ENCODE measurements at regions not wholly inside any gene's neighbourhood (a gene's known extent, or its start where the extent isn't known, plus 50 kb on each side); places are given as distances from the start of the nearest gene placed in this dataset.
"Not testable (repeated sequence)": the region's sequence is repeated elsewhere in the genome, so short reads cannot be mapped to it uniquely, and the experiment has no call there.

DNA sequence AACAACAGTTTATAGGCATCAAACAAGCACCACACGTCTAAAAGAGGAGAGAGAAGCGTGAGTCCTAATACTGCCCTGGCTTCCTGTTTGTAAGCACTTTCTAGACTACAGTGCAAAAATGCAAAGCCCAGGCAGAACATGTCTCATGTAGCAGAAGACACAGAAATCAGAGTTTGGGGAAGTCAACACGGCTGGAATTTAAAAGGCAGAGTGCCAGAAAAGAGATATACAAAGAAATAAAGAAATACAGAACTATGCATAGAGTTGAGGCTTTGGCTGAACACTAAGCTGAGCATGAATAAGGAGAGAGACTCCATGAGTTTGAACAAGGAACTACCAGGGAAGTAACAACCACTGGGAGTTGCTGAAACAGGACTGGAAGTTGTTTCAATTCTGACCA, 566.6 kb upstream of the NR5A2 start:
- no peak for FAIRE-seq

DNA sequence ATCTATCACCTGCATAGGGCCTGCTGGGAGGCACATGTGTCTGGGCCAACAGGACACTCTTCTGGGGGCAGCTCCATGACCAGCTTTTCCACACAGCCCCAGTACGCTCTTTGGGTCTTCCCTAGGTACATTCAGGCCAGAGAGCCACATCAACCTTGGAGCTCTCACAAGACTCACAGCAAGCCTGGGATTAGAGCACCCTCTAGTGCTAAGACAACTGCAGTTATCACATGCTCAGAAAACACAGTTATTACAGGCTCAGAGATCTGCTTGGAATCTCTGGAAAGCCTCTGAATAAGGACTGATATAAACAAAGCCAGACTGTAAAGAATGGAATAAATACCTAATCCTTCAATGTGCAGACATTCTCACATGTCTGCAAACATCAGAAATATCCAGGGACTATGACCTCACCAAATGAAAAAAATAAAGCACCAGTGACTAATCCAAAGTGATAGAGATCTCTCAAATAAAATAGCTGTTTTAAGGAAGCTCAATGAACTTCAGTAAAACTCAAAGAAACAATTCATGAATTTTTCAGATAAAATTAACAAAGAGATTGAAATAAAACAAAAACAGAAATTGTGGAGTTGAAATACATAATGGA, 563.9 kb upstream of the NR5A2 start:
- FAIRE-seq = peak; percentile 31

DNA sequence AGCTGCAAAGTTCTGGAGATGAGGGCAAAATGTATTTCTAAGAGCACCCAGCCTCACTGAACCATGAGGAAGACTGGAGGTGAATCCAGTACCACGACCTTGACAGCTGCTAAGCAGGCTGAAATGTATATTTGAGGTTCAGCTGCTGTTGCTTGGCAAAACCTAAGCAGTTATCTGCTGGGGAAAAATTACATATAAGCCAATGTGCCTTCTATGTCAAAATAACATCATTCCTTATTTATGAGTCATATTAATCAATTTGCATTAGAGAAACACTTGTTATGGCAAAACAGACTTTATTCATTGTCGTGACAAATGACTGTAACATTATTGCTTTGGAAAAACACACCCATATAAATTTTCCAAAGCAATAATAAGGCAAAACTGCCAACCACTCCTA, 560.5 kb upstream of the NR5A2 start:
- FAIRE-seq = peak; percentile 31

DNA sequence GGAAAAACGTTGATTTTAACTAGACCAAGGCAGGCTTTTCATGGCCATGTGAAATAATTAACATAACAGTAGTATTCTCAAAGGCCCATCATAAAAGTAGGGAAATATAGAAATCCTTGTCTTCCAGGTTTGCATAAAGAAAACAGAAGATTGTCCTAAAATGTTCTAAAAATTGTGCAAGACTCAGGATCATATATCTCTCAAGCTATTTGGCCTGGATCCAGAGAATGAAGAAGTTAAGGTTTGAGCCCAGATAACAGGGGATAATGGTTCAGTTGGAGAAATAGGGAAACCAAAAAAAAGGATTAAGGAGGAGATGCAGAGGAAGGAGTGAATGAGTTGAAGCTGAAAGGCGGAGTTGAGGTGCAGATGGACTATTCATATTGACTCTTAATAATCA, 555.5 kb upstream of the NR5A2 start:
- FAIRE-seq = no peak

DNA sequence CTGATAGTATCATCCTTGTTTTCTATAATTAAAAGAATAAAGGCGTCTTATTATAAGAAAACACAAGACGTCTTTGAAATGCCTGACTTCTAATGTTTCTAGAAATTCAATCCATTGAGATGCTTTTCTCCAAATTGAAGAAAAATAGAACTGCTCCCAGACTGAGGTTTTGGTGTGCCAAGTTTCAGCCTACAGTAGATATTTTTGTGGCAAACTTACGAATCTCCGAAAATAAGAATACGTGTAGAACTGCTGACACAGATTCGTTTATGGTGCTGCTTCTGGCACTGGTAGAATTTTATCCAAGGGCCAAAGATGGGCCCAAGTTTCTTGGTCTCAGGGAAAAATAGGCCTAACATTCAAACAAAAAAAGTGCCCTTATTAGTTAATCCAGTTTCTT, 554.5 kb upstream of the NR5A2 start:
- no peak for FAIRE-seq

DNA sequence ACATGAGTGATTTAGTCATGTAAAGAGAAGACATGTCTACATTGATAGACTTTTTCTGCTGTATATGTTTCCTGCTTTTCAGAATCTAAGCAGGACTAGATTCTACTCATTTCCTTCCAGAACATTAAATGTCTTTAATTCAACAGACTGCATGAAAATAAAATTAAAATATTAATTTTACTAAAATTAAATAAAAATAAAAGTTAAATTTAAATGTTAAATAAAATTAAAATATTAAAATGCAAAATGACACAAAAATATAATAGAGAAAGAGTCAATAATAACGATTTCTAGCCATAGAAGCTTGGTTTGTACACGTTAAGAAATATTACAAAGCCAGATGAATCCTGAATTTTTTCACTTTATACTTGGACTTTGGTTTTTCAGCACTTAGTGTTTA, 552.8 kb upstream of the NR5A2 start:
- peak; percentile 39 for FAIRE-seq

DNA sequence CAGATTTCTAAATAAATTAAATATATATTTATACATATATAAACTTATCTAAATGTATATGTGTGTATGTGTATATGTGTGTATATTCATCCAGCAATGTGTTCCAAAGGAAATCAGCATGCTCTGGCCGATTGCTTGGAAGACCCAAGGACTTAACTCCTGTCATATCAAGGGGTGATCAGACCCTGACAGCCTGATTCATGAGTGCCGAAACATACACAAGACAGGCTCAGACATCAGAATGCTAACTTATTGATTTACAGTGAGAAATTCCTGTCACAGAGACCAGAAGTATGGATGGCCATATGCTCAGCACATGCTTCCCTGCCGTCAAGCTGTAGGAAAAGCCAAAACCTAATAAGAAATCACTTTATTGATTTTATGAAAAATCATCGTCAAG, 545.1 kb upstream of the NR5A2 start:
- no peak for FAIRE-seq

DNA sequence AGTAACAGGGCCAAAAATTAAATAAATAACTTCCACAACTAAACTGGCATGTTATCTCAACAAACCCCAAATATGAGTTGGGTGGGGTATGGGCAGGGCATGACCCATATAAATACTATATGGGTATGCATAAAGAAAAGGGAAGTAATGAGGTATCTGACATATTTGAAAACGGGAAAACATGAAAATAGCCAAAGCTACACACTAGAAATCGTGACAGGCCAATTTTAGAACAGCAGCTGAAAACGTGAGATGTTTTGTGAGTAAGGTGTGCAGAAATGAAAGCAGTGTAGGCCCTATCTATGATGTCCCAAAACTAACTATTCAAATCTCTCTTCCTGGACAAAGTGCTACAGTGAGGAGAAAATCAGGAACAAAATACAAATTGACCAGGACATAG, 537.9 kb upstream of the NR5A2 start:
- FAIRE-seq = no peak

DNA sequence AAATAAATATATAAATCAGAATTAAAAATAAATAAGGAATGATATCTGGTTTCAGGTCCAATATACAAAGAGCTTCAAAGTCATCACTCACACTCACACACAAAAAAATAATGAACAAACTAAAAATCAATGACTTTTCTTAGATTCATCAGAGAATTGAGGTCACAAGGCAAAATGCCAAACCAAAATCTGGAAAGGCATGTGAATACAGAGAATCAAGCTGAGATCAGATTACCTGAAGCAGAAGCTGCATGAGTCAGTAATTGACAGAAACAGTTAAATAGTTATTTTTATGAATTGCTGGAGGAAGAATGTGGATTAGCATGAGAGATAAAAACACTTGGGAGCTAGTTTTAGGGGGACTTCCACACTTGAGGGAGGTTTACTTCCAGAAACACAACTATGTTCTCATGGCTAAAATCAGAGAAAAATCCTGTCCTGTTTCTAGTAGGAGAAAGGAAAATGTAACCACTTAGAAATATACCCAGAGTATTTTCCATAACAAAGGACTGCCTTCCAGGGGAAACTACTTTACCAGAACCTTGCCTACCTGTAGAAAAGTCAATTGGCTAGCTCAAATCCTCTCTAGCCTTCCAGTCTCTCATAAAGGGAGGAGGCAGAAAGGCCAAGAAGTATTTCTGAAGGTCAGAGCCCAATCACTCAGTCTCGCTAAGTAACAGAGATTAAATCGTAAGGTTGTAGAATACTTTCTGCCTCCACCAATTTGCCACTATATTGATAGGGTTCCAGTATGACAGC, 536.6 kb upstream of the NR5A2 start:
- FAIRE-seq = no peak

DNA sequence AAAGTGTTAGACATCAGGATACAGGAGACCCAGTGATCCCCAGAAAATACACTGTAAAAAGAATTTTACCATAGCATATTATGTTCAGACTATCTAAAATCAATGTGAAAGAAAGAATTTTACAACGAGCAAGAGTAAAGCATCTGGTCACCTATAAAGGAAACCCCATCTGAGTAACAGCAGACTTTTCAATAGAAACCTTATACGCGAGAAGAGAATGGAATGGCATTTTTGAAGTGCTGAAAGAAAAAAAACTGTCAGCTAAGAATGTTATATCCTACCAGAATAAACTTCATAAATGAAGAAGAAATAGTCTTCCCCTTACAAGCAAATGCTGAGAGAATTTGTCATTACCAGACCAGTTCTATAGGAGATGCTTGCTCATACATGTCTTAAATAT, 532.1 kb upstream of the NR5A2 start:
- no peak for FAIRE-seq

DNA sequence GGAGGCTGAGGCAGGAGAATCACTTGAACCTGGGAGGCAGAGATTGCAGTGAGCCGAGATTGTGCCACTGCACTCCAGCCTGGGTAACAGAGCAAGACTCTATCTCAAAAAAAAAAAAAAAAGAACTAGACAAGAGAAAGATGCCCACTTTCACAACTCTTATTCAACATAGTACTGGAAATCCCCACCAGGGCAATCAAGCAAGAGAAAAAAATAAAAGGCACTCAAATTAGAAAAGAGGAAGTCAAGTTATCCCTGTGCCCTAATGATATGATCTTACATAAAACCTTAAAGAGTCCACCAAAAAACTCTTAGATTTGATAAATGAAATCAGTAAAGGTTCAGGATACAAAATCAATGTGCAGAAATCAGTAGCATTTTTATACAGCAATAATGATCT, 528.7 kb upstream of the NR5A2 start:
- not testable (repeated sequence) for FAIRE-seq

DNA sequence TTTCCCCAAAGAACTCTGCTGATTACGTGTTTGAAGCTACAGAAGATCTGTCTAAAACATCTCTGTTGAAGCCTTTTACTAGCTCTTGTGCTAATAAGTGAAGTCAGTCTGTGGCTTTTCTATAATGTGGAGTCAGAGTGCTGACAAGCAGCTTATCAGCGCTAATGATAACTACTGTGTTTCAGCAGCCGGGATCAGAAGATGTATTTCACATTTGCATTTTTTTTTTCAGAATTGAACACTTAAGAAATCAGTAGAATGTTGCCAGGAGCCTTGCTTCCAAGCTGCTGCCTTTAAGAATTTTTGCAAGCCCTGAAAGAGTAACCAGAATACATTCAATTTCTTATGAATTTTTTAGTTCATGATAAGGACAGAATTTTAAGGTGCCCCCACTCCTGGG, 519.4 kb upstream of the NR5A2 start:
- no peak for FAIRE-seq

DNA sequence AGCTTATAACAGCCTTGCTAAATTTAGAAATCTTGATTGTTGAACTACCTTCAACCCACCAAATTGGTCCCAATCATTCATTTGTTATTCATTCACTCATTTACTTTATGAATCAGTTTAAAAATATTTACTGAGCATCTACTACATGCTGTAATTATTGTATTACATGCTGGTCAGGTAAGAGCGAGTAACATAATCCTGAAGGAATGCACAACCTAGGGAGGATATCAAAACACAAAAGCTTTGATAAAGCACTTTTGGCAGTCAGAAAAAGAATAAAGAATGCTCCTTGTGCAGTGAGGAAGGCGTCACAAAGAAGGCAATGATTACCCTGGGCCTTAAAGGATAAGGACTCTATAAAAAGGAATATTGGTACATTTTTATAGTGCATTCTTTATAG, 518.9 kb upstream of the NR5A2 start:
- FAIRE-seq = no peak

DNA sequence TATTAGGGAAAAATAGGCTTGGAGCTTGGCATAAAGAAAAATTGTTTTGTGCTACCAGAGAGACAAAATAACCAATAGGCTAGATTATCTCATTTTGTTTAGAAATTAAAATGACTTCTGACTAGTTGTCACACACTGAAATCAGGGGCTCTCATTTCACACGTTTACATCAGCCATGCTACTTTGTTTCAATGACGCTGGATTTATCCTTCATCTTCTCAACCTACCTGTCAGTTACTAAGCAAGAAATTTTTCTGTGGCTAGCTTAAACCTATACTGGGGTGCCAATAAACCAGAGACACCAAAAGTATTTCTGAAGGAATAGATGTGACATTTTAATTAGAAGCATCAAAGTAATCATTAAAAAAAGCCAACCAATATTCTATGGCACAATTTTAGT, 518.1 kb upstream of the NR5A2 start:
- FAIRE-seq = no peak

DNA sequence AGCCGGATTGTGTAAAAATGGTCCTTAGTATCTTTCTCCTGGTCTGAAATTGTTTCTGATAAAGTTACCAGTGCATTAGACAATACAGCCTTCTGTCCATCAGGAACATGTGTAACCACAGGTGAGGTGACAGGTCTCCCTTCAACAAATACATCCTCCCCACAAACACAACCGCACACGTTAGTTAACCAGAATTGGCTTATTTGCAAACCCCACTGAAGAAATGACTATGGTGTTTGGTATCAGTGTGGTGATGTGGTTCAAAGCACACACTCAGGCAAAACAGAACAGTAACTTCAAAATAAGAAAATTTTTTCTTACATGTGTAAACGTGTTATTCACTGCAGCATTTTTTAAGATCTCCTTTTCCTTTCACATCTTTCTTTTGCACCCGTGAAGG, 517.2 kb upstream of the NR5A2 start:
- FAIRE-seq = no peak

DNA sequence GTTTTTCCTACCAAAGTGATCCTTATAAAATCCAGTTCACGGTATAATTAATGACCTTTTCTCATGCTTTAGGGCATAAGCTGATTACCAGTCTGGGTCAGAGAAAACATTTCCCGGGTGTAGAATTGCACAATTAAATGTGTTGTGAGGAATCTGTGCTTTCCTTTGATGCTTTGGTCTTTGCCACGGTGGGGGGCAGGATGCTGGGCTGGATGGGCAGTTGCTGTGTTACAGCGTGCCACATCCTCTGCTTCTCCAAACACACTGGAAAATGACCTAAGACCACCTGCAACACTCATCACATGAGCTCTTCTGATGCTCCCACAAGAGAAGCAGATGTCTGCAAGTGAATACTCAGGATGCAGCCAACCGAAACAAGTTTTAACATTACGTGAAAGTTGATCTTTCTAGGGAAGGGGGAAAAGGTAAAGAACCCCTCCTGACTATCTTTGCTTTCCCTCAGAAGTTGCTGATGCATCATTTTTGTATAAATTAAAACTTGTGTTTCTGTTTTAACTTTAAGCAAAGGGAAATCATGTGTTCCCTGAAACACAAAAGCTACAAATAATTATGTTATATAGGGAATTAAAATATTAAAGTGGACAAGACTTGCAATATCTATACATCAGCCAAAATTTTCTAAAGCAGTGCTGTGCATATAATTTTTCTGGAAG, 515.3 kb upstream of the NR5A2 start:
- FAIRE-seq = no peak

DNA sequence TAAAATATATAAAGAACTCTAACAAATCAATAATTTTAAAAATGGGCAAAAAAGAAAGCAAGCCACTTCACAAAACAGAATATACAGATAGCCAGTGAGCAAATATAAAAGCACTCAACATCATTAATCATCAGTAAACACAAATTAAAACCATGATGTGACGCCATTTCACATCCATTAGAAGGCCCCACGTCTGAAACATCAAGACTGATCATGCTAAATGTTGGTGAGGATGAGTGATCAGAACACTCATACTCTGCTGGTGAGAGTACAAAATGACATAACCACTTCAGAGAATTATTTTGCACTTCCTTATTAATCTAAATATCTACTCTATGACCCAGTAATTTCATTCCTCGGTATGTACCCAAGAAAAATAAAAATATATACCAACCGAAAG, 512.2 kb upstream of the NR5A2 start:
- FAIRE-seq = no peak

DNA sequence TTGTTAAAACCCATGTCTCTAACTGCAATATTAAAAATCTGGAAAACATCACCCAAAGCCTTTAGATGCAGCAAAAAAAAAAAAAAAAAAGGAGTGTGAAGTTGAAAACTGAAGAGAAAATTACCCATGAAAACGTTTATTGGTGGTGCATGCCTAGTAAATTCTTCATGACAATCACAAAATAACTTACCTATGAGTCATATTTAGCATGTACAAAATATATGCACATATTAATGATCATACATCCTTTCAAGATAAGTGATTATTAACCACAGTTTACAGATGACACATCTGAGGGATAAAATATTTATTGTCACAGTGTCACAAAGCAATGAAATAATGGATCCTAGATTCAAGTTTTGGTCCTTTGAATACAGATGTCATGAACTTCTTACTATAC, 505.2 kb upstream of the NR5A2 start:
- no peak for FAIRE-seq

DNA sequence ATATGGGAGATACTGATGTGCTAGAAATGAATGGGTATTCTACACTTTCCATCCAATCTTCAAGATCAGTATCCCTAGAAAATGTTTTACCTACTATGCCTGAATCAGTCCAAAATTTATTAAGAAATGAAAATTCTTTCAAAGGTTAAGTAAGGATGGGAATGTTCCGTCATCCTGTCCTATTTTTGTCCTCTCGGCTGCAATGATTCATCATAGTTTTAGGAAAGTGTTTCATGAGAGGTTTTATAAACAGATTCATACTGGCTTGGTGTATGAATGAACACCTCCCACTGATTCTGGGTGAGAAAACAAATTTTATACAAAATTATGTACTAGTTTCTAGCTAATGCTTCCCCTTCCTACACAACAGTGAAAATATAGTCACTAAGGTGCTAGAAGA, 504.6 kb upstream of the NR5A2 start:
- no peak for FAIRE-seq

DNA sequence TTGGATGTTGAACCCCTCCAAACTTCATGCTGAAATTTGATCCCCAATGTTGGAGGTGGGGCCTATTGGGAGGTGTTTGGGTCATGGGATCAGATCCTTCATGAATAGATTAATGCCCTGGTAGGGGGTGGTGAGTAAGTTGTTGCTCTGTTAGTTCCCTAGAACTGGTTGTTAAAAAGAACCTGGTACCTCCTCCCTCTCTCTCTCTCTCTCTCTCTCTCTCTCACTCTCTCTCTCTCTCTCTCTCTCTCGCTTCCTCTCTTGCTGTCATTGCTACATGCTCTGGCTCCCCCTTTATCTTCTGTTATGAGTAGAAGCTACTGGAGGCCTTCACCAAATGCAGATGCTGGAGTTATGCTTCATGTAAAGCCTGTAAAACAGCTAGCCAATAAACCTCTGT, 498.2 kb upstream of the NR5A2 start:
- no peak for FAIRE-seq

DNA sequence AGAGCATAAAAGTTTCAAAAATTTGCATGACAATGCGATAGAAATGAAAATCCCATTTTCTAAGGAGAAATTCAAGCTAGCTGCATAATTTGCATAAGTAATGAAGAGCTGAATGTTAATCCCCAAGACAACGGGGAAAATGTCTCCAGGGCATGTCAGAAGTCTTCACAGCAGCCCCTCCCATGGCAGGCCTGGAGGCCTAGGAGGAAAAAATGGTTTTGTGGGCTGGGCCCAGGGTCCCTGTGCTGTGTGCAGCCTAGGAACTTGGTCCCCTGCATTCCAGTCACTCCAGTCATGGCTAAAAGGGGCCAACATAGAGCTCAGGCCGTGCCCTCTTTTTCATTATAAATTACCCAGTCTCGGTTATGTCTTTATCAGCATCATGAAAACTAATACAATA, 494.1 kb upstream of the NR5A2 start:
- FAIRE-seq = not testable (repeated sequence)

DNA sequence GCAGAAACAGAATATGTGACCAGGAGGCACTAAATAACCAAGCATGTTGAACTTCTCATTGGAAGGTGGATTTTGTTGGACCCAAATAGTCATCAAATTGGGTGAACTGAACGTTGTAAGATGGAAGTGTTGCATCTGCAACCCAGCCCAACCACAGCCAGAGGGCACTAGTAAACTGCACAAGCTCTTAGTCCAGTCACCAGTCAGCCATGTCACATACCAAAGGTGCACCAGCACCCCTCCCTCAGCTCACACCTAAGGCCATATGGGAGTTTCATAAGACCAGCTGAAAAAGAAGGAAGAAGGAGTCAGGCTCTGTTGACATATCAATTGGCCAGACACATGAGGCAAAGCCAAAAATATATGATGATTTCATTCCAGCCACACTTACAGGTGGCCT, 481.7 kb upstream of the NR5A2 start:
- no peak for FAIRE-seq

DNA sequence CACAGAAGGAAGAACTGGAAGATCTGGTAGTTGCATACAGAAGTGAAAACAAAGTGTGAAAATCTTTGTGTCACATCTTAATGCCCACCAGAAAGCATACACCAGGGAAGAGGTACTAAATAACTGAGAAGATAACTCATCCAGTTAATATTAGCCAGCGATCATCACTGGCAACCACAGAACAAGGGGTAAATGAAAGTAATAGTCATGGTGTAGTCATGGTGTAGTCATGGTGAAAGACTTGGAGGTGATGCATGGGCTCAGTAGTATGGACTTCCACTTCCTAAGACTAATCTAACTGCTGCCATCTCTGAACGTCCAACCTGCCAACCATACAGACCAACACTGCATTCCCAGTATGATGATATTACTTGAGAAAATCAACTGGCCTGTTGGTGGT, 481.2 kb upstream of the NR5A2 start:
- FAIRE-seq = no peak

DNA sequence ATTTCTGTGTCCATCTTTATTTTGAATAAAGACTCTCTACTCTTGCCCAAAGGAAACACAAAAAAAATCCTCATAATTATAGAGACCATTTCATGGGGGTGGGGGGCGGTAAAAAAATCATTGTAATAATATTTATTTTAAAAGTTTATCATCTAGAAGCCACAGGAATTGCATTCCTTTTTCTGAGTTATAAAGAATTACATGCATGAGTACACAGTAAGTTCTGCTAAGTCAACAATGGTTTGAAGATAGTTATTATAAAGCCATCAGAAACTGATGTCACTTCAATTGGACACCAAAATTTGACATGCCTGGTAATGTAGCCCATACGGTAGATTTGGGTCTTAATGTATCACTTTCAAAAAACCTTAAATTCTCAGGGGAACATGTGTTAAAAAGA, 478.1 kb upstream of the NR5A2 start:
- no peak for FAIRE-seq
